Endothelial cell (in vitro differentiated cells): ENCODE measurements at regions not wholly inside any gene's neighbourhood (a gene's known extent, or its start where the extent isn't known, plus 50 kb on each side); places are given as distances from the start of the nearest gene placed in this dataset.
A peak's percentile ranks its signal among the peaks of the same experiment; 100 is the strongest.

Experiments used
- DNase-seq: peaks from one replicate; pipeline ENCODE4 v3.0.0; 2021; ENCODE audit warnings: low spot score
- H3K27ac Mint-ChIP-seq: one replicate; pipeline ENCODE4 v1.8.0; 2021; ENCODE audit warnings: mixed read lengths, inconsistent platforms; ENCODE audit not compliant: unreplicated experiment
- H3K27me3 Mint-ChIP-seq: one replicate; pipeline ENCODE4 v1.8.0; 2021; ENCODE audit warnings: mild to moderate bottlenecking, moderate library complexity, mixed read lengths, inconsistent platforms; ENCODE audit not compliant: unreplicated experiment
- H3K36me3 Mint-ChIP-seq: one replicate; pipeline ENCODE4 v1.8.0; 2021; ENCODE audit warnings: mild to moderate bottlenecking, low read depth, mixed read lengths, inconsistent platforms; ENCODE audit not compliant: unreplicated experiment
- H3K4me1 Mint-ChIP-seq: one replicate; pipeline ENCODE4 v1.8.0; 2021; ENCODE audit warnings: mild to moderate bottlenecking, mixed read lengths, inconsistent platforms; ENCODE audit not compliant: unreplicated experiment
- H3K4me3 Mint-ChIP-seq: one replicate; pipeline ENCODE4 v1.8.0; 2021; ENCODE audit warnings: mild to moderate bottlenecking, mixed read lengths, inconsistent platforms; ENCODE audit not compliant: unreplicated experiment
- H3K9me3 Mint-ChIP-seq: one replicate; pipeline ENCODE4 v1.8.0; 2021; ENCODE audit warnings: mixed read lengths, inconsistent platforms; ENCODE audit not compliant: unreplicated experiment
- TF ChIP-seq, protein P1 (sequence below): fragments of 200-600 bp; sonication (generic); IDR thresholded peaks from one replicate; pipeline ENCODE4 v1.5.0; 2021; ENCODE audit warnings: antibody characterized with exemption; ENCODE audit not compliant: unreplicated experiment

GRCh38 chr2:51350100-51350499 lies 318.2 kb upstream of the NRXN1 start:
- no peak for DNase-seq
- no peak overlapping the region for H3K27ac Mint-ChIP-seq
- no peak overlapping the region for H3K4me3 Mint-ChIP-seq

DNA sequence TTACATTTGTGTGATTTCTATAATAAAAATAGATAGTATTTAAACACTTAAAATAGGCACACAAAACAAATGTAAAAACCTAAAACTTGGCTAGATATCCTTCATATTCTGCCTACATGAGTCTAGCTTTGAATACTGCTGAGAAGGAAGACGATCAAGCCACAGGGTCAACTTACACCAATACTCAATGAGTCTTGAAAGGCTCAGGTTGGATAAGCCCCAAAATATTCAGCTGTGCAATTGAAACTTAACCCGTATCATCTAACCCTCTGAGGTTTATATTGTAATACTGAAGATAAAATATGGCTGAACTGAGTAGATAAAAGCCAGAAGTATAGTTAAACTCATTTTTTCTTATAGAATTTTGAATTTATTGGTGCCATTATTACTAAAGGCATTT lies 313.0 kb upstream of the NRXN1 start:
- no peak for DNase-seq
- H3K4me3 Mint-ChIP-seq: no peak overlapping the region
- peaks cover 1% of the 10 kb centered on the region for H3K27me3 Mint-ChIP-seq
- no peaks in the 10 kb centered on the region for H3K9me3 Mint-ChIP-seq
- H3K4me1 Mint-ChIP-seq: no peaks in the 10 kb centered on the region
- no peaks in the 10 kb centered on the region for H3K36me3 Mint-ChIP-seq
- TF ChIP-seq, protein P1, sequence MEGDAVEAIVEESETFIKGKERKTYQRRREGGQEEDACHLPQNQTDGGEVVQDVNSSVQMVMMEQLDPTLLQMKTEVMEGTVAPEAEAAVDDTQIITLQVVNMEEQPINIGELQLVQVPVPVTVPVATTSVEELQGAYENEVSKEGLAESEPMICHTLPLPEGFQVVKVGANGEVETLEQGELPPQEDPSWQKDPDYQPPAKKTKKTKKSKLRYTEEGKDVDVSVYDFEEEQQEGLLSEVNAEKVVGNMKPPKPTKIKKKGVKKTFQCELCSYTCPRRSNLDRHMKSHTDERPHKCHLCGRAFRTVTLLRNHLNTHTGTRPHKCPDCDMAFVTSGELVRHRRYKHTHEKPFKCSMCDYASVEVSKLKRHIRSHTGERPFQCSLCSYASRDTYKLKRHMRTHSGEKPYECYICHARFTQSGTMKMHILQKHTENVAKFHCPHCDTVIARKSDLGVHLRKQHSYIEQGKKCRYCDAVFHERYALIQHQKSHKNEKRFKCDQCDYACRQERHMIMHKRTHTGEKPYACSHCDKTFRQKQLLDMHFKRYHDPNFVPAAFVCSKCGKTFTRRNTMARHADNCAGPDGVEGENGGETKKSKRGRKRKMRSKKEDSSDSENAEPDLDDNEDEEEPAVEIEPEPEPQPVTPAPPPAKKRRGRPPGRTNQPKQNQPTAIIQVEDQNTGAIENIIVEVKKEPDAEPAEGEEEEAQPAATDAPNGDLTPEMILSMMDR: no peak
- no peak overlapping the region for H3K27ac Mint-ChIP-seq

More at GRCh38 chr2:51350100-51350499, 318.2 kb upstream of the NRXN1 start:
- Mint-ChIP-seq H3K36me3 (no peaks in the 10 kb centered on the region), H3K27me3 (peaks cover 1% of the 10 kb centered on the region), H3K4me1 (no peaks in the 10 kb centered on the region), H3K9me3 (no peaks in the 10 kb centered on the region)
- TF ChIP-seq, protein P1: no peak

- no peak for DNase-seq
Measured at GRCh38 chr2:51335087-51336058, 303.4 kb upstream of the NRXN1 start.

GRCh38 chr2:51329512-51329911 lies 297.6 kb upstream of the NRXN1 start:
- no peaks in the 10 kb centered on the region for H3K4me1 Mint-ChIP-seq
- no peak overlapping the region for H3K4me3 Mint-ChIP-seq
- no peak for DNase-seq
- TF ChIP-seq, protein P1: no peak
- H3K36me3 Mint-ChIP-seq: no peaks in the 10 kb centered on the region
- H3K27ac Mint-ChIP-seq: no peak overlapping the region
- H3K27me3 Mint-ChIP-seq: no peaks in the 10 kb centered on the region
- H3K9me3 Mint-ChIP-seq: no peaks in the 10 kb centered on the region

More at GRCh38 chr2:51335087-51336058, 303.4 kb upstream of the NRXN1 start:
- TF ChIP-seq, protein P1: peak; percentile 46
- no peaks in the 10 kb centered on the region for H3K36me3 Mint-ChIP-seq
- H3K27me3 Mint-ChIP-seq: no peaks in the 10 kb centered on the region
- no peak overlapping the region for H3K4me3 Mint-ChIP-seq
- H3K9me3 Mint-ChIP-seq: no peaks in the 10 kb centered on the region
- no peak overlapping the region for H3K27ac Mint-ChIP-seq
- H3K4me1 Mint-ChIP-seq: no peaks in the 10 kb centered on the region

GRCh38 chr2:51324051-51324450 lies 292.1 kb upstream of the NRXN1 start:
- Mint-ChIP-seq H3K4me1 (no peaks in the 10 kb centered on the region), H3K27me3 (no peaks in the 10 kb centered on the region), H3K9me3 (no peaks in the 10 kb centered on the region), H3K4me3 (no peak overlapping the region), H3K36me3 (no peaks in the 10 kb centered on the region), H3K27ac (no peak overlapping the region)
- no peak for DNase-seq
- TF ChIP-seq, protein P1: no peak
